ENCODE measurements at regions not wholly inside any gene's neighbourhood (a gene's known extent, or its start where the extent isn't known, plus 50 kb on each side); places are given as distances from the start of the nearest gene placed in this dataset.

GRCh38 chr18:42394238-42394637 lies 439.2 kb downstream of the PIK3C3 start:
- no peak for DNase-seq (ENCODE audit: low spot score)

DNA sequence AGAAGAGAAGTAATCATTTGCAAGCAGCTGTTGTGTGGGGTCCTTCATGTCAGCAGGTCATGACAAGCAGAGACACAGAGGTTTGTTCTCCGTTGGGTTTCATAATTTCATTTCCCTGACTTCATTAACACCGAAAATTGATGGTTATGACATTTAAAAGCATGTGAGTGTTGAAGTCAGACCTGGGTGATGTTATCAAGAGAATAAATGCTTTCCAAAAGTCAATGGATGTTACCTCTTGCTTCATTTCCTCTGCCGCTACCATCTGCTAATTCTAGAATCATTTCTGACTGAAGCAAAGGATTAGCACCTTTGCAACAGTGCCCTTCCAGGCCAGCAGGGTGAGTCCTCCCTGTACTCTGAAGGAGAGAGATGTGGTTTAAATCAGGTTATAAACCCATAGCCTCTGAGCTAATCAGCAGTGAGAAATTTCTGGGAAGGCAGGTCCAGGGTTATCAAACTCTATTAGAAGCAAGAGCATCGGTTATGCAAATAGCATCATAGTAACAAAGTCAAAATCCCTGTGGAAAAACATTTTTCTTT lies 446.2 kb downstream of the PIK3C3 start:
- DNase-seq (ENCODE audit: low spot score): no peak

GRCh38 chr18:42404151-42404550 lies 449.1 kb downstream of the PIK3C3 start:
- no peak for DNase-seq (ENCODE audit: low spot score)

DNA sequence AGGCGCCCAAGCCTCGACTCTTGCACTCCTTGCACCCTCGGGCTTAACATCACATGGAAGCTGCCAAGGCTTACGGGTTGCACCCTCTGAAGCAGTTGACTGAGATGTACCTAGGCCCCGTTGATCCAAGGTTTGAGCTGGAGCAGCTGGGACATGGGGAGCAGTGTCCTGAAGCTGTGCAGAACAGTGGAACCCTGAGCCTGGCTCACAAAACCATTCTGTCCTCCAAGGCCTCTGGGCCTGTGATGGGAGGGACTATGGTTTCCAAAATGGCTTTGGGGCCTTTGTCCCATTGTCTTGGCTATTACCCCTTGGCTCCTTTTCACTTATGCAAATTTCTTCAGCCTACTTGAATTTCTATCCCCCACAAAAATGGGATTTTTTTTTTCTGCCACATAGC lies 454.0 kb downstream of the PIK3C3 start:
- no peak for DNase-seq (ENCODE audit: low spot score)

GRCh38 chr18:42412281-42412680 lies 457.2 kb downstream of the PIK3C3 start:
- DNase-seq (ENCODE audit: low spot score): no peak

DNA sequence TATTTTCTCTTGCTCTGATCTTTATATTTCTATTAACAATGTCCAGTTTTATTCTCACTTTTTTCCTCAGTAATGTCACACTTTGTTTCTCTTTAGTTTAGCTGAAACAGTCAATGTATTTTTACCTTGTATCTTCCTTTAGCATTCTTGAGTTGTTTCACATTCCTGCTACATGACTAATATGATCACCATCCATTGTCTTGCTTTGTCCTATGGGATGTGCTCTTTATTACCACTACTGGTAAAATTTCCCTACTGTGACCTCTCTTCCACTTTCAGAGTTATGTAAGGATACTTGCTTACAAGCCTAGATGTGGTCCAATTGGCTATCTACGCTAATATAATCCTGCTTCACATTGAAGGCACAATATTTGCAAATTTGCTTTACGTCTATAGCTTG lies 457.9 kb downstream of the PIK3C3 start:
- DNase-seq (ENCODE audit: low spot score): no peak

DNA sequence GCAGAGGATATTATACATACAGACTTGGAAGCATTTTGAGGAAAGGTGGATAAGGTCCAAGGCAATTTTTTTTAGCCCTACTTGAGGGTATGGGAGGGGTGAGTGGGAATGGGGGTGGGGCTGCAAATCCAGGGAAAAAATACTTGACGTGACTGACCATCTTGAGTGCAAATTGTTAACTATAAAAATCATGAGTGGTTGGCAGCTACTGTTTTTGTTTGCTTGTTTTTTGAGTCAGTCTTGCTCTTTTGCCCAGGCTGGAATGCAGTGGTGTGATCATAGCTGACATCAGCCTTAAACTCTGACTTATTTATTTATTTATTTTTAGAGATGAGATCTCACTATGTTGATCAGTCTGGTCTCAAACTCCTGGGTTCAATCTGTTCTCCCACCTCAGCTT lies 458.8 kb downstream of the PIK3C3 start:
- no peak for DNase-seq (ENCODE audit: low spot score)

GRCh38 chr18:42414756-42415454 lies 459.9 kb downstream of the PIK3C3 start:
- DNase-seq (ENCODE audit: low spot score): no peak

GRCh38 chr18:42417189-42417588 lies 462.2 kb downstream of the PIK3C3 start:
- DNase-seq (ENCODE audit: low spot score): no peak

DNA sequence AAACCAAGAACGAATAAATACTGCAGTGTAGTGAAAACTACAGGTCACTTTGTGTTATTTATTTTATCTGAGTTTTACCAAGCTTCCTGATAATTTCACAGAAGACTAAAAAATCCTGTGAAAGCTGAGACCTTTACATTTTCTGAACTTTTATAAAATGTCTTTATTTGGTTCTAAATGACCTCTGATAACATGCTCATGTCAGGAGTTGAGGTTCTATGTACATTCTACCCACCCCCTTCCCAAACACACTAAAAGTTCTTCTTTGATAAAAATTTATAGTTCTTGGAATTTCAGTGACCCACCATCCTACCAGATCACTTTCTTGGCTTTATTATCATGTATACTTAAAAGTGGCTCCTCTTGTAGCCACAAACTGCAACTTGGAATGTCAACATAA lies 463.1 kb downstream of the PIK3C3 start:
- DNase-seq (ENCODE audit: low spot score): no peak

GRCh38 chr18:42425025-42425424 lies 470.0 kb downstream of the PIK3C3 start:
- no peak for DNase-seq (ENCODE audit: low spot score)

GRCh38 chr18:42426496-42427015 lies 471.5 kb downstream of the PIK3C3 start:
- DNase-seq (ENCODE audit: low spot score): no peak

DNA sequence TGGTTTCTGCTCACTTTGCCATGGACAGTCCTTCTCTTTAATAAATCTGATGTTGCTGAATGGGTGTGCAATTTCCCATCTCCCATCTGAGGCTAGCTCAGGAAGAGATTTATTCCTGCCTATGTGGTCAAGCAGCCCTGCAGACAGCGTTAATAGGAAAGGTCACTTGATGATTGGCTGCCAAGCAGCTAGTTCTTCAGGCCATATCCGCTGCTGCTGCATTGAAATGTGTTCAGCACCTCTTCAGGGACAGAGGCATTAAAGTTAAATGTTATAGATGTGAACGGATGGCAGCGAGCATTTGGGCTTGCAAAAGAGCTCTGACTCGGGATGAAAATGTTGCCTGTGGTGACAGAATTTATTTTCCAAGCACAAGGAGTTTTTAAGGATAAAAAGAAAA lies 474.2 kb downstream of the PIK3C3 start:
- DNase-seq (ENCODE audit: low spot score): no peak

DNA sequence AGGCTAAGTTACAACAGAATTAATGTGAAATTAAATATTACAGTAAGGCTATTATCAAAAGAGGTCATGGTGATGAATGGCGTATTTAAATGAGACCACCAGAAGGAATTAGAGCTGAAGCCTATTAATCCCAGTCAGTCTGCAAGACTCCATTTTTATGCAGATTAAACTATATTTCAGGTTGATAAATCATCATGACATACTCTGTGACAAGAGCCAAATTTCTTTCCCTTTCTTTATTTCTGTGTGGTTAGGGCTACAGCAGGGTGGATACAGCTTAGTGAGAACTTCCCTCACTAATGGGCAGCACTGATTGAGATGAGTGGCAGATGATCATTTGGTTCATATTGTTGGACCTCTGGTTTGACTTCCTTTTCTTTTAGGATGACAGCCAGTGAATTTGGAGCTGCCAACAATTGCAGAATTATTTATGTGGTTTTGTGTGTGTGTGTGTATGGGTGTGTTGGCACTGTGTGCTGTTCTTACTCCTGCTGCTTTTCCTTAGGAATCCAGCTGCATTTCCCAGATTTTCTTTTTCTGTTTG lies 481.3 kb downstream of the PIK3C3 start:
- DNase-seq (ENCODE audit: low spot score): no peak

GRCh38 chr18:42437001-42437400 lies 482.0 kb downstream of the PIK3C3 start:
- DNase-seq (ENCODE audit: low spot score): no peak

- no peak for DNase-seq (ENCODE audit: low spot score)
Measured at GRCh38 chr18:42437646-42438045, 482.6 kb downstream of the PIK3C3 start.

GRCh38 chr18:42442656-42443055 lies 487.6 kb downstream of the PIK3C3 start:
- DNase-seq (ENCODE audit: low spot score): no peak

GRCh38 chr18:42444349-42444748 lies 489.3 kb downstream of the PIK3C3 start:
- no peak for DNase-seq (ENCODE audit: low spot score)

DNA sequence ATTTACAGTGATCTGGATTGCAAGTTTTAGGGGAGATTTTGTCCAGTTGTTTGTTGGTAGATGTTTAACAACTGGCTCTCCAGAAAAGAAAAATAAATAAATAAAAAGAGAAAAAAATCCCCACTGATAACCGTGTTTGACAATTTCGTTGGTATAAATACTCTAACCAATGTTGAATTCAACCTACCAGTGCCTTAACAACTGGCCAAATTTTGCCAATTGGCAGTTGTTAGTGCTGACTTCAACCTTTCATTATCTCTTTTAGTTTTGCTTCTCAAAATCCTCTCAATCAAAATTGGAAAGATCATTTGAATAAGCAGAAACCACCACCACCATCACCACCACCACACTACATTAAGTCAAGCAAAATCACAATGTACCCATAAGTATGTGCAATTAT lies 490.3 kb downstream of the PIK3C3 start:
- no peak for DNase-seq (ENCODE audit: low spot score)

GRCh38 chr18:42446195-42446594 lies 491.2 kb downstream of the PIK3C3 start:
- DNase-seq (ENCODE audit: low spot score): no peak

DNA sequence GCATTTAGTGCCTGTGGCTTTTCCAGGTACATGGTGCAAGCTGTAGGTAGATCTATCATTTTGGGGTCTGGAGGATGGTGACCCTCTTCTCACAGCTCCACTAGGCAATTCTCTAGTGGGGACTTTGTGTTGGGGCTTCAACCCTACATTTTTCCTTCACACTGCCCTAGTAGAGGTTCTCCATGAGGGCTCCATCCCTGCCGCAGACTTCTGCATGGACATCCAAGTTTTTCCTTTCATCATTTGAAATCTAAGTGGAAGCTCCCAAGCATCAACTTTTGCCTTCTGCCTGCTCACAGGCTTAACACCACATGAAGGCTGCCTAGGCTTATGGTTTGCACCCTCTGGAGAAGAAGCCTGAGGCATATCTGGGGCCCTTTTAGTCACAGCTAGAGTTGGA lies 492.7 kb downstream of the PIK3C3 start:
- DNase-seq (ENCODE audit: low spot score): no peak

- no peak for DNase-seq (ENCODE audit: low spot score)
Measured at GRCh38 chr18:42458226-42458625, 503.2 kb downstream of the PIK3C3 start.

- no peak for DNase-seq (ENCODE audit: low spot score)
Measured at GRCh38 chr18:42459873-42460272, 504.8 kb downstream of the PIK3C3 start.

Measured in HT-29 (cell line).